CD14-positive monocyte (primary cell): ENCODE measurements at regions not wholly inside any gene's neighbourhood (a gene's known extent, or its start where the extent isn't known, plus 50 kb on each side); places are given as distances from the start of the nearest gene placed in this dataset.

Experiments
- DNase-seq, 3 donors: peaks; one replicate each; pipeline ENCODE4 v3.0.0-alpha.2; 2011 to 2022
- H2AFZ ChIP-seq: 2 replicates; pipeline ENCODE4 v1.6.0; 2012; ENCODE audit warnings: mild to moderate bottlenecking, low read depth, low read length, inconsistent platforms; ENCODE audit not compliant: insufficient read depth, poor library complexity, severe bottlenecking
- H3K27ac ChIP-seq, 2 donors: 1 replicate in 1 of 2; 2 replicates in 1 of 2; pipeline ENCODE4 v1.5.1; 2012 to 2013; ENCODE audit warnings: low read length in 2 of 2, control low read depth in 1 of 2, inconsistent platforms in 1 of 2, low read depth in 1 of 2, mild to moderate bottlenecking in 1 of 2
- H3K27me3 ChIP-seq, 2 donors: one replicate each; pipeline versions ENCODE4 v1.6.0 to v1.6.1; 2011 to 2013; ENCODE audit warnings: low read length in 2 of 2; ENCODE audit not compliant: control insufficient read depth in 2 of 2, insufficient read depth in 2 of 2
- H3K36me3 ChIP-seq, 2 donors: replicated peaks in 1 of 2; 1 replicate in 1 of 2; 2 replicates in 1 of 2; pipeline versions ENCODE4 v1.5.1 to v1.6.1; 2012 to 2013; ENCODE audit warnings: low read length in 2 of 2, control low read depth in 1 of 2, inconsistent platforms in 1 of 2, mild to moderate bottlenecking in 1 of 2; ENCODE audit not compliant: insufficient read depth in 2 of 2, control insufficient read depth in 1 of 2
- H3K4me1 ChIP-seq, 2 donors: 1 replicate in 1 of 2; 2 replicates in 1 of 2; pipeline versions ENCODE4 v1.5.1 to v1.6.1; 2012 to 2013; ENCODE audit warnings: low read length in 2 of 2, control low read depth in 1 of 2, inconsistent platforms in 1 of 2, mild to moderate bottlenecking in 1 of 2, moderate library complexity in 1 of 2; ENCODE audit not compliant: insufficient read depth in 2 of 2, control insufficient read depth in 1 of 2
- H3K4me2 ChIP-seq: replicated peaks from 2 replicates; pipeline ENCODE3; 2012; ENCODE audit warnings: low read length, moderate library complexity, mild to moderate bottlenecking; ENCODE audit not compliant: poor library complexity, severe bottlenecking; ENCODE audit errors: extremely low read depth
- H3K4me3 ChIP-seq, 3 experiments: fragments of 200-600 bp in 1 of 3; sonication (generic) in 1 of 3; replicated peaks in 1 of 3; 1 replicate in 2 of 3; 2 replicates in 1 of 3; pipeline ENCODE4 v1.5.1; 2011 to 2013; ENCODE audit warnings: low read length in 3 of 3, mild to moderate bottlenecking in 3 of 3, control low read depth in 2 of 3, low read depth in 2 of 3, inconsistent platforms in 1 of 3, moderate library complexity in 1 of 3
- H3K79me2 ChIP-seq: 2 replicates; pipeline ENCODE4 v1.6.0; 2012; ENCODE audit warnings: mild to moderate bottlenecking, control low read depth, inconsistent platforms, low read length, moderate library complexity; ENCODE audit not compliant: insufficient read depth
- H3K9ac ChIP-seq: 2 replicates; pipeline ENCODE4 v1.6.0; 2017; ENCODE audit warnings: low read length, mild to moderate bottlenecking; ENCODE audit not compliant: insufficient read depth, poor library complexity, severe bottlenecking
- H3K9me3 ChIP-seq, 2 donors: replicated peaks in 1 of 2; 1 replicate in 1 of 2; 2 replicates in 1 of 2; pipeline versions ENCODE4 v1.5.1 to v1.6.1; 2012 to 2013; ENCODE audit warnings: low read length in 2 of 2, control low read depth in 1 of 2; ENCODE audit not compliant: control insufficient read depth in 1 of 2, insufficient read depth in 1 of 2
- H4K20me1 ChIP-seq: 2 replicates; pipeline ENCODE4 v1.6.0; 2012; ENCODE audit warnings: mild to moderate bottlenecking, low read length, control low read depth, moderate library complexity; ENCODE audit not compliant: insufficient read depth
- H3K27ac Mint-ChIP-seq, 7 donors: one replicate each; pipeline ENCODE4 v1.8.0; 2020; ENCODE audit warnings: mild to moderate bottlenecking in 7 of 7, mixed read lengths in 7 of 7, moderate library complexity in 6 of 7, inconsistent platforms in 2 of 7
- H3K27me3 Mint-ChIP-seq, 3 donors: one replicate each; pipeline ENCODE4 v1.8.0; 2021 to 2022; ENCODE audit warnings: low read depth in 3 of 3, mild to moderate bottlenecking in 3 of 3, mixed read lengths in 3 of 3, moderate library complexity in 3 of 3, inconsistent platforms in 1 of 3
- H3K36me3 Mint-ChIP-seq, 2 donors: one replicate each; pipeline ENCODE4 v1.8.0; 2020; ENCODE audit warnings: mixed read lengths in 2 of 2, inconsistent platforms in 1 of 2, mild to moderate bottlenecking in 1 of 2
- H3K4me1 Mint-ChIP-seq: one replicate; pipeline ENCODE4 v1.8.0; 2020; ENCODE audit warnings: mild to moderate bottlenecking, mixed read lengths
- H3K4me3 Mint-ChIP-seq, 2 donors: one replicate each; pipeline ENCODE4 v1.8.0; 2020; ENCODE audit warnings: mild to moderate bottlenecking in 2 of 2, mixed read lengths in 2 of 2, moderate library complexity in 1 of 2
- H3K9me3 Mint-ChIP-seq, 7 donors: one replicate each; pipeline ENCODE4 v1.8.0; 2020 to 2022; ENCODE audit warnings: mixed read lengths in 7 of 7, mild to moderate bottlenecking in 6 of 7, moderate library complexity in 6 of 7, inconsistent platforms in 2 of 7
- WGBS: methylation state at CpG from one replicate; pipeline ENCODE4 v1.1.5; 2013; ENCODE audit warnings: missing lambda C conversion rate; ENCODE audit not compliant: insufficient coverage; 5-methylcytosine and 5-hydroxymethylcytosine counted together
- intact Hi-C, 2 donors: fragments of 100-400 bp; cut with micrococcal nuclease; formaldehyde crosslinking; loops; one replicate each; pipeline versions ENCODE4 v1.15.0 to v1.15.1; 2023
- TF ChIP-seq, protein P1 (sequence below): fragments of 200-600 bp; IDR thresholded peaks from one replicate; pipeline ENCODE4 v1.8.0; 2022; ENCODE audit warnings: antibody characterized with exemption, mild to moderate bottlenecking

DNA sequence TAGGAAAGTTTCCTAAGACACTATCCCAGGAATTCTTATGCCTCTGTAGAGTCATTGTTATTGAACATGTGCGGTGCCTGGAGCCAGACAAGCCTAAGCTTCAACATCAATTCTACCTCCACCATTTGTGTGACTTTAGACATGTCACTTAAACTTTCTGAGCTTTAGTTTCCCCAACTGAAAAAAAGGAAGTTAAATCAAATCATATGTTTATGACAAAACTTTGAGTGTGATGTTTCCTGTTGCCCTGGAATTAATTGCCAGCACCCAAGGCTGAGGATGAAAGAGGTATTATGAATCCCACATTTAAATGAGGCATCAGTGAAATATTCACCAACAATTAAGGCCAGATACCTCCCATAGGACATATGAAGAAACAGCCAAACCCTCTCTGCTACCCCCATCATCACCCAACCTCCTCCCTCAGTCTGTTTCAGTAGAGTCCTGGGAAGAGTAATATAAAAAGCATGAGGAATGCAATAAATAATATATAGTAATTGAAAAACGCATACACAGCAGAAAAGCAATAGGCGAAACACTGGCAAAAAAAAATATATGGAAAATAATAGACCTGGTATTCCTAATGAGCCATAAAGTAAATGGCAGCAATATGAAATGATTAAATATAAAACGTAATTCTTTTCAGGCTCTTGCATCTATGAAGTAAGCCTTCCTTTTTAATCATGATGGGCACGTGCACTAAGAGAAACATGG is 182.0 kb upstream of the DCN start:
- H3K27ac Mint-ChIP-seq: no peak overlapping the region
- no peaks in the 10 kb centered on the region for H3K4me1 ChIP-seq
- H3K4me2 ChIP-seq: no peak overlapping the region
- H3K4me1 Mint-ChIP-seq: peaks cover 2% of the 10 kb centered on the region
- no peaks in the 10 kb centered on the region for H3K36me3 Mint-ChIP-seq
- H3K27ac ChIP-seq: no peak overlapping the region
- H3K27me3 Mint-ChIP-seq: peaks cover 0 to 2% (median 2%) of the 10 kb centered on the region in 3 donors
- no peaks in the 10 kb centered on the region for H3K27me3 ChIP-seq
- H3K4me3 ChIP-seq: no peak overlapping the region
- H3K79me2 ChIP-seq: no peaks in the 10 kb centered on the region
- no peak overlapping the region for H3K4me3 Mint-ChIP-seq
- intact Hi-C loops: no loop called here
- TF ChIP-seq, protein P1, sequence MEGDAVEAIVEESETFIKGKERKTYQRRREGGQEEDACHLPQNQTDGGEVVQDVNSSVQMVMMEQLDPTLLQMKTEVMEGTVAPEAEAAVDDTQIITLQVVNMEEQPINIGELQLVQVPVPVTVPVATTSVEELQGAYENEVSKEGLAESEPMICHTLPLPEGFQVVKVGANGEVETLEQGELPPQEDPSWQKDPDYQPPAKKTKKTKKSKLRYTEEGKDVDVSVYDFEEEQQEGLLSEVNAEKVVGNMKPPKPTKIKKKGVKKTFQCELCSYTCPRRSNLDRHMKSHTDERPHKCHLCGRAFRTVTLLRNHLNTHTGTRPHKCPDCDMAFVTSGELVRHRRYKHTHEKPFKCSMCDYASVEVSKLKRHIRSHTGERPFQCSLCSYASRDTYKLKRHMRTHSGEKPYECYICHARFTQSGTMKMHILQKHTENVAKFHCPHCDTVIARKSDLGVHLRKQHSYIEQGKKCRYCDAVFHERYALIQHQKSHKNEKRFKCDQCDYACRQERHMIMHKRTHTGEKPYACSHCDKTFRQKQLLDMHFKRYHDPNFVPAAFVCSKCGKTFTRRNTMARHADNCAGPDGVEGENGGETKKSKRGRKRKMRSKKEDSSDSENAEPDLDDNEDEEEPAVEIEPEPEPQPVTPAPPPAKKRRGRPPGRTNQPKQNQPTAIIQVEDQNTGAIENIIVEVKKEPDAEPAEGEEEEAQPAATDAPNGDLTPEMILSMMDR: no peak
- no peak overlapping the region for H3K9ac ChIP-seq
- no peak overlapping the region for H2AFZ ChIP-seq
- H3K9me3 Mint-ChIP-seq: no peaks in the 10 kb centered on the region
- WGBS: 80% methylated on average over 1 of the region's 5 CpGs
- no peaks in the 10 kb centered on the region for H3K36me3 ChIP-seq
- H4K20me1 ChIP-seq: no peaks in the 10 kb centered on the region
- DNase-seq: no peak
- no peaks in the 10 kb centered on the region for H3K9me3 ChIP-seq

GRCh38 chr12:91361864-91362263 is 179.2 kb upstream of the DCN start:
- Histone ChIP-seq H3K27me3 (no peaks in the 10 kb centered on the region), H4K20me1 (no peaks in the 10 kb centered on the region), H3K4me2 (no peak overlapping the region), H2AFZ (no peak overlapping the region), H3K79me2 (no peaks in the 10 kb centered on the region), H3K4me3 (no peak overlapping the region), H3K9me3 (no peaks in the 10 kb centered on the region), H3K27ac (no peak overlapping the region), H3K36me3 (no peaks in the 10 kb centered on the region), H3K9ac (no peak overlapping the region), H3K4me1 (no peaks in the 10 kb centered on the region)
- TF ChIP-seq, protein P1: peak; percentile 68
- Mint-ChIP-seq H3K27ac (no peak overlapping the region), H3K9me3 (no peaks in the 10 kb centered on the region), H3K27me3 (peaks cover 0 to 2% (median 2%) of the 10 kb centered on the region in 3 donors), H3K4me3 (no peak overlapping the region), H3K4me1 (peaks cover 2% of the 10 kb centered on the region), H3K36me3 (no peaks in the 10 kb centered on the region)
- WGBS: 71% methylated on average over 1 of the region's 5 CpGs
- no peak for DNase-seq
- intact Hi-C loops: no loop called here
